SW 1271 (cell line): ENCODE measurements at regions not wholly inside any gene's neighbourhood (a gene's known extent, or its start where the extent isn't known, plus 50 kb on each side); places are given as distances from the start of the nearest gene placed in this dataset.
"Not testable (repeated sequence)": the region's sequence is repeated elsewhere in the genome, so short reads cannot be mapped to it uniquely, and the experiment has no call there.

Experiments used
- DNase-seq, 2 experiments: peaks; one replicate each; lab custom pipeline; 2025; lab: John Stamatoyannopoulos, UW

DNA sequence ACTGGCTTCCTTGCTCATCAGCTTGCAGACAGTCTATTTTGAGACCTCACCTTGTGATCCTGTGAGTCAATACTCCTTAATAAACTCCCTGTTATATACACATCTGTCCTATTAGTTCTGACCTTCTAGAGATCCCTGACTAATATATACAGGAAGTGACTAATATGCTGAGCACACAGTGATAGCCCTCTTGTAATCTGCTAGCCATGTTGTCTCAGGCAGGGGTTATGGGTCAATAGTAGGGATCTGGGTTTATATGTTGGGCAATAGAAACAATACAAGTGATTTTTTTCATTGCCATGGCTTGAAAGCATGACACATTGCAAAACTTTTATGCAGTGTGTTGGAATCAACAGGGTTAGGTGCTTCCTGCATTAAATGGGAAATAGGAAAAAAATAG is 562.2 kb downstream of the GALC start:
- no peak for DNase-seq

DNA sequence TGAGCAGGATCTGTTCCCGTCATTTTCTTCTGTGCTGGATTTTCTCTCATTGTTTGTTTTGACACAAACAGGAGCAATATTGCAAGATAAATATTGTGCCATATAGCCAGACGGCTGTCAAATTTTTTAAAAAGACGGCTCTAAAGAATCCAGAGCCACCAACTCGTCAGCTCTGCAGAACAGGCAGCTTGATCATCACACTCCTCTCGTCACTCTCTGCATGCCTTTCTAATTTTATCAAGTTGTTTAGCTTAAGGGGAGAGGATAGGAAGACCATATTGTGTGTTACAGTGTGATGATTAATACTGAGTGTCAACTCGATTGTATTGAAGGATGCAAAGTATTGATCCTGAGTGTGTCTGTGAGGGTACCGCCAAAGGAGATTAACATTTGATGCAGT is 562.8 kb downstream of the GALC start:
- no peak for DNase-seq

DNA sequence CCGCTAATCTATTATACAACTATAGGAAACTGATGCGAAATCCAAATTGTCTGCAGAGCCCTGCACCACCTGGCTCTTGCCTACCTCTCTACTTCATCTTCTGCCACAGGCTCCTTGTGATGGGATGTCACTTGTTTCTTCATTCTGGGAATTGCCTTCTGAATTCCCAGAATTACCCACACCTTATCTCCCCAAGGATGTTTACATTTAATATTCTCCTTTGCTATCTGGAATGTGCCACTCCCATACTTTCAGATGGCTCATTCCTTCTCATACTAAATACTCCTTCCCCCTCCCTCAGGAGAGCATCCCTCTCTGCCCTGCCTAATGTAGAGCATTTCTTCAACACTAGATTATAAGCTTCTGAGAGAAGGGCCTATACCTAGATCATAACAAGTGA is 573.1 kb downstream of the GALC start:
- no peak for DNase-seq

DNA sequence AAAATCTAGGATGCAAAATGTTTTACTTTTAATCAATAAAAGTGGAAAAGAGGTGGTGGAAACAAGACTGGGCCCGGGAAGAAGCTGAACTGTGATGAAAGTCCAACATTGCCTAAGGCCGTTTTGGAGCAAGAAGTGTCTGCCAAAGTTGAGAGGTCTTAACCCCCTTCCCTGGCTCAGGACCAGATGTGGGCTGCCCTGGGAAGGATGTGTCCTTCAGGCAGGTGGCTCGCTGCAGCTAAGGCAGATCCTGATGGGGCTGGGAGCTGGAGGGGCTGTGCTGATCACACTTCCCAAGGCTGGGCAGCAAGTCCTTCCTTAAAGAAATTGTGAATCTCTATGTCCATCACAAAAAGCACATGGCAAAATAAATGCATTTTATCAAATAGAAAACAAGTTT is 581.6 kb downstream of the GALC start:
- DNase-seq, result no peak

DNA sequence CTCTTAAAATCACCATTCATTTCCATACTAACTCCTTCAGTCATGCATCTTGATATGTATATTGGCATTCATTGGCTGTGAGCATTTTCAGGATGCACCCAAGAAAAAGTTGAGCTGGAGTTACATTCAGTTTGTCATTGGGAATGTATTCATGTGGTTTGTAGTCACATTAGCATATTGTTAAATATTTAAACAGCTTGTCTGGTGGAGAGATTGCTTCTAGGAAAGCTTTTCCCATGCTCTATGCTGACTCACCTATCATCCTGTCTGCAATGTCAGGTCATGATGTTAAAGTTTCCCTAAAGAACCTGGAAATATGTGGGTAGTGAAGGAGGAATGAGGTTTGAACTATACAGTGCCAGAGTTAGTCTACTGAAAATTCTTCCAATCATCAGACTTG is 583.6 kb downstream of the GALC start:
- DNase-seq, result no peak

DNA sequence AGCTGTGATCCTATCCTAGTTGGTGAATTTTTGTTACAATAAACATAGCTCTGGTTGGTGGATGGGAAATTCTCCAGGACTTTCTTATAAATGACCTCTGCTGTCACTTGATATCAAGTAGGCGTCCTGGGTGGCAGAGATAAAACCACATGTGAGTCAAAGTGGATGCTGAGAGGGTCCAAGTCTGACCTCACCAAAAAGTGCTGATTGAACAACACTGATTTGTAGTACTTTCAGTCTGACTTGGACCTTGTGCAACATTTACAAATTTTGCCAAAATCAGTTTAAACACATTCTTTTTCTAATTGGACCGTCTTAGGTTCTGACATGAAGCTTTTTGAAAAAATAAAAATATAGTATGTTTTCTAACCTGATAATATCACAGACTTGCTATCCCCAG is 585.6 kb downstream of the GALC start:
- DNase-seq, result no peak

DNA sequence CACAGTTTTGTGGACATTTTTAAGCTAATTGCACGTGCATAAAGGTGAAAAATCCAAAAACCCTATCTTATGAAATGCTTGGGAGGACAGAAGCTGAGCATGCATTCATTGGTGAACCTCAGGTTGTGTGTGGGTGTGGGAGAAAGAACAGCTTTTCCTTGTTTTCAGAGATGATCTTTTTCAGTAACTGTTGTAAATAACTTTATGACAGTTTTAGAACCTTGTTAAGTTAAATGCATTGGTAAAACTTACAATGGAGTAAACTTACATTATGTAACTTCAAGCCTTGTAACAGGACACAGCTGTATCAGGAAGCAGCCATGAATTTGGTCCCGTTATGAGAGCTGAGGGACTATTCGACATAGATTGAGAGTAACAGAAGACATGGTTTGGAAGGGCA is 587.4 kb downstream of the GALC start:
- DNase-seq, result no peak

DNA sequence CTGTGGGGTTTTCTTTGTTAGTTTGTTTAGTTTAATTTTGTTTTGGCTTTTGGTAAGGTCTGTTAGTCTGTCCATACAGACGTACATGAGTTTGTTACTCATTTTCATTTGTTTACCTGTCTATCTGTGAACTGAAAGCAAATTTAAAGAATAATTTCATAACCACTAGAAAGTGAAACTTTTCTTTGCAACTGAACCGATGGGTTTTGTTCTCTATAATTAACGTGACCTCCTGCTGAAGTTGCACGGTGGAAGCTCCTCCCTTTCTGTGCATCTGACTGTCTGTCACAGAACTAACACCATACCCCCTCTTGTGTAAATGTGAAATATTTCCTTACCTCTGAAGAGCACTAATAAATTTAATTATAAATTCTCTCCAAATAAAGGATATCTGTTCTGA is 595.5 kb downstream of the GALC start:
- no peak for DNase-seq

DNA sequence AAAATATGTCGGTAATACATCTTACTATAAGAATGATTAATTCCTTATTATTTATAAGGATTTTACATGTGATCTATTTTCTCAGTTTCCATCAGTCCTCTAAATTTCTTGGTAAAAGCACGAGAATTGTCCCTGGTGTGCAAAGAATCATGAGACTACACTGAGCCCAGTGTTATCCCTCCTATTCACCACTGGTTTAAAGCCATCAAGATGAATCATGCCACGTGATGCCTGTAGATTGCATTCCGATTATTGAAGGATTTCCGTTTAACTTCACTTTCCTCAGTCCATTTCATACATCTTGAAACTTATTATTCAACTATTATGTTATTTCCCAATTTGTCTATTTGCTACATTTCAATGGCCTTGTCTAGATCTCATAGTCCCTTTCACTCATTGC is 601.9 kb downstream of the GALC start:
- no peak for DNase-seq

DNA sequence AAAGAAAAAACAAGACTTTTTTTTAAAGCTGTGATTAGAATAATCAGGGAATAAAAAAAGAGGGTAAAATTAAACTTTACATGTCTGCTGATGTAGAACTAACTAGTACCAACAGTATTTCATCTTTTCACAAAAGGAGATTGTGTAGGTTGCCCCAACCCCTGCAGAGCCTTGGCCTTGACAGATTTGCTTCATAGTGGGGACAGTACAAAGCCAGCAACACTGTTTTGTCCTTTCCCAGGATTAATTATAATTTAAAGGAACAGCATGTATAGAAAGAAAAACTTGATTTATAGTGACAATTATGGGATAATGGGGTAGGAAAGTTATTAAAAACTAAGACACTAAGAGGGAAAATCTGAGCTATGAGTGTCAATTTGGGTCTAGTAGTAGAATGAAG is 604.0 kb downstream of the GALC start:
- DNase-seq, result no peak

DNA sequence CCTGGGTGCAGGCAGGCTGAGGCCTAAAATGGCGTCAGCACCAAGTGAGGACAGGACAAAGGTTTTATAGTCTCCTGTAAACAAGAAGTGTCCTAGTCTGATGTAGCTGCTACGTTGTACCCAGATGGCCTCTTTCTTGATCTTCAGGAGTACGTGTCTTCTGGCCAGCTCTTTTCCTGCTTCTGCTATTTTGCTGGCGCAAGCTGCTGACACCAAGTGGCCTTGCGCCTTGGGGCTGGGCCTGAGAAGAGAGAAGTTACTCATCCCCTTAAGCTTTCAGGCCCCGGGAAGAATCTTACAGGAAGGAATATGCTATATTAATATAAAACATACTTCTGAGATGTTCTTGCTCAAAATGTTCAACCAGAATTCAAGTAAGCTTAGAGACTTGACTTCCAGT is 605.2 kb downstream of the GALC start:
- DNase-seq, result no peak

DNA sequence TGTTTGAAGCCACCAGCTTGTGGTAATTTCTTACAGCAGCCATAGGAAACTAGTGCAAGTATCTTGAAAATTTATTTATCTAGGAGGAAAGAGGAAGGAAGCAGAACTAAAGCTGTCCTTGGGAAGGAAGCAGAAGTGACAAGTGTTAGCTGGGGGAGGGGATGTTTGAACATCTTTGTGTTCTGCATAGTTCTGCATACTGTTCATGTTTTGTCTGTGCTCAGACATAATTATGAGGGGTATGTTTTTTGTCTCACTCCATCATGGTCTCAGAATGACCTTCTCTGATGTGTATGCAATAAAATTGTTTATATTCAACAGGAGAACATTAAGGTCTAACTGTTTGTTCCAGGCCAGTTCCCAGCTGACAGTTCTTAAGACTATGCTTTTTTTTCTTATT is 606.5 kb downstream of the GALC start:
- DNase-seq, result no peak

DNA sequence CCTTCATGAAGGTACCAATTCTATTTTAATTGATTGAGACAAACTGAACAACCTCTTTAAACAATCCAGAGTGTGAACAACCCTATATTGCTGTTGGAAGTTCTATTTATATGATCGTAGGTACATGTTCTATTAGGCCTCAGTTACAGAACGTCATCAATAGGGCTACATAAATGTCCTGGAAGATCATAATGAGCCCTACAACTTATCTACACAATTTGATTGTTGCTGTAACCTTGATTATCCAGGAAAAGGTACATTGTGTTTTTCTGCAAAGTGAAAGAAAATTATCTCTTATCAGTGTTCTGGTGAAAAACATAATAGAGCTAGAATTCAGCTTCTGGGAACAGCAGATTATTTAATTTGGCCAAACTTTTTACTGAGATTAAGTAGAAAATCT is 612.9 kb downstream of the GALC start:
- no peak for DNase-seq

DNA sequence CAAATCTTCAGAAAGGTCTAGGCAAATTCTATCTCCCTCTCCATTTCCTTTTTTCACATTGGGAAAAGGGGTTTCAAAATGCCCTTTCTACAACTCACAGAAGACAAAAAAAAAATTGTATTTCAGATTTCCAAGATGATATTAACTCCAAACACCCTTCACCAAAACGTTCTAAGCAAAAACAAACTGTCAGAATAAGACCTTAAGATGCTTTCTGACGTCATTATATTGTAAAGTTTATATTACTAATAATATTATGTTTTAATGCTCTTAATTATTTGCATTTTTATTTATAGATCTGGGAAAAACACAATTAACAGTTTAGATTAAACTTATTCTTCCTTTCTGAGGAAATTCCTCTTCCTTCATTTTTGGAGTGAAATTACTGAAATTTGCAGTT is 624.2 kb downstream of the GALC start:
- DNase-seq, result no peak

DNA sequence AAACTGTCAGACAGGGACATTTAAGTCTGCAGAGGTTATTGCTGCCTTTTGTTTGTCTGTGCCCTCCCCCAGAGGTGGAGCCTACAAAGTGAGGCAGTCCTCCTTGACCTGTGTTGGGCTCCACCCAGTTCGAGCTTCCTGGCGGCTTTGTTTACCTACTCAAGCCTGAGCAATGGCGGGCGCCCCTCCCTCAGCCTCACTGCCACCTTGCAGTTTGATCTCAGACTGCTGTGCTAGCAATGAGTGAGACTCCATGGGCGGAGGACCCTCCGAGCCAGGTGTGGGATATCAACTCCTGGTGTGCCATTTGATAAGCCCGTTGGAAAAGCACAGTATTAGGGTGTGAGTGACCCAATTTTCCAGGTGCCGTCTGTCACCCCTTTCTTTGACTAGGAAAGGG is 632.7 kb downstream of the GALC start:
- not testable (repeated sequence) for DNase-seq

DNA sequence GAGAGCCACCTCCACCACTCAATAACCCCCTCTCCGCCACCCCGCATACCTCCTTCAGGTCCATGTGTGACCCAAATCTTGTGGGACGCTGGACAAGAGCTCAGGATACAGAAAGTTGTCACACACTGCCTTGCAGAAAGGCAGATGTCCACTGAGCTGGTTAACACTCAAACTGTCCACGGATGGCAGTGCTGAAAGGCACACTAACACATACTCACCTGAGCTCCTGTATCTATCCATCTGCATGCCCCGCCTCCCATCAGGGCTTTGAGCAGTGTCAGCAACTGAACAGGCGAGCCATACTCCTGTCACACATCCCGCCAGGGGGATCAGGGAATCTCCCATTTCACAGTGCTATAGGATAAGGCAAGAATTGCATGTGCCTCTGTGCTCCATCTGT is 642.0 kb downstream of the GALC start:
- no peak for DNase-seq

DNA sequence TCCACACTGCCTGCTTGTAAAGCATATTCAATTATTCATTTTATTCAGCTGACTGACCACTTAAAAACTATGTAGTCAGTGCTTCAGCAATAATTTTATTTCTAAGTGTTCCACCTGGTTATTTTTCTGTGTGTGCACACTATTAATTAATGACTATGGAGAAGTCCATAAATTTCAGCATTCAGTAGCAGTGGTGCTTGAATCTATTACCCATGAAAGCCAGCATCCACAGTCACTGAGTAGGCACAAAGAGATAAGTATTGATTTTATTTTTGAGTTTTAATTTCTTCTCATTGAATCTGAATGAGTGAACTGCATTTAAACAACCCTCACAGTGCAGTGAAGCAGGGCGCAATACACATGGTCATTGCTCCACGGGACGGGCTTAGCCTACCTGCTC is 643.1 kb downstream of the GALC start:
- DNase-seq, result no peak

DNA sequence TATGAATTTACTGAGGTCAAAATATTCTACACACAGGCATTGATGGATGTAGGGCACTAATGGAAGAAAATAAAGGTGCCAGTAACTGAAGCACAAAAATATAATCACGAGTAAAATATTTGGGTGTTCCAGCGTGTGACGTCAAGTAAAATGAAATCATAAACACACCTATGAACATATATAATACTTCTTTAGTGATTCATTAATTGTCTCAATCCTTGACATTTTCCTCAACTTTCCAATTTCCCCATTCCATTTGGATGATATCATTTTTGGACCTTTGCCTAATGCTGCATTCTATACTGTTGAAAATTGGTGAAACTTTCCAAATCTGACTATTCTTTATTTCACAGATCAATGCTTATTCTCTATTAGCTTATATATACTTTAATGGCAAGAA is 649.3 kb downstream of the GALC start:
- DNase-seq, result no peak

DNA sequence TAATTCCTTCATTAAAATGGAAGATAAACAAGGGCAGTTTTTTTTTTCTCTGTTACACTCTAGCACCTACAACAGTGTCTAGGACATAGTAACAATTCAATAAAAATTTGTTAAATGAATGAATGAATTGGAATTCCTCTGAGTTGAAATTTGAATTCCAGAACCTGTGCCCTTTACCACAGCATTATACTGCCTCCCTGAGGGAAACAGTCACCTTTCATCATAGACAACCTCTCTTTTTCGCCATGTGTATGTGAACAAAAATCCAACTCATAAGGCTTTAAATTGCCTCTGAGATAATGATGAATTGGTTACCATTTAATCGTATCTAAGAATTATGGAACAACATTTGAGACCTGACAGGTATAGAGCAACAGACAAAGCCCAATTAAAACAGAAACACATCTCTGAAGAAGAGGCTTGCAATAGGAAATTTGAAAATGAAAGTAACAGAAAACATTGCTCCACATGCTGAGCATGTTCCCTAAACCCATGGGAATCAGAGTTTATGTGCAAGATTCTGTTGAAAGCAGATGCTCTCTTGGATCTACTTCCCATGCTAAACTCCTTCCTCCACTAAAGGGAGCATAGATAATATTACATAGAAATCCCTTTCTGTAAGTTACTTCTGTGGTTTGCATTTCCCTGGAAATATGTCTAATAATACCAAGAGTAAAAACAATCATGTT is 657.8 kb downstream of the GALC start:
- no peak for DNase-seq

DNA sequence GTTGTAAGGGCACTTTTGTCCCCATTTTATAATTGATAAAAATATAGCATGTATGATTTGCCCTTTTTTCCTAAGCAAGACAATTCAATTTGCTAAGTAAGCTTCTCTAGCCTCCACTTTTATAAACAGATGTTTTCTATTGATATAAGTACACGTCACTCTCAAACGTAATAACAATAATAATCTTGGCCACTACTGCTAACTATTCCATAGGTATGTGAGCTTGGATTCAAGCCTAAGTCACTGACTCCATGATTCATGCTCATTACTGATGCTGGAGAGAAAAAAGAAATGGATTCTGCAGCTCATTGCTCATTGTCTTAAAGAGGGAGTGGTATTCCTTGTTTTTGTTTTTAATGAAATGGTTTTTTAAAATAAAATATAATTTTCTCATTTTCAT is 661.0 kb downstream of the GALC start:
- no peak for DNase-seq

DNA sequence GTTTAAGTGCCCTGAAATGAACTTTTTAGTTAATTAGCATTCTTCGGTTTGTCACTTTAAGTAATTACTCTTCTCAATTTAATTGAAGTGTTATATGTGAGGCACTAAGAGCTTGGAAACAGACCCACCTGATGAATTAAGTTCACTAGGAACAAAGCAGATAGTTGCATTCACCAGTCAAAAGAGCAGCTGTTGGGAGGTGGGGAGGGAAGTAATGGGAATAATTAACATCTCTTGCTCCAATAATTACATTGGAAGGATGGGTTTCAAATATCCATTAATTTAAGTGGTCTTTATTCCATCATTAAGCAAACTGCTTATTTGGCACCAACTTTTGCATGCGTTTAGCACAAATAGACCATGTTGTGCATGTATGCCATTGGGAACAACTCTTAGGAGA is 667.2 kb downstream of the GALC start:
- DNase-seq, result no peak

DNA sequence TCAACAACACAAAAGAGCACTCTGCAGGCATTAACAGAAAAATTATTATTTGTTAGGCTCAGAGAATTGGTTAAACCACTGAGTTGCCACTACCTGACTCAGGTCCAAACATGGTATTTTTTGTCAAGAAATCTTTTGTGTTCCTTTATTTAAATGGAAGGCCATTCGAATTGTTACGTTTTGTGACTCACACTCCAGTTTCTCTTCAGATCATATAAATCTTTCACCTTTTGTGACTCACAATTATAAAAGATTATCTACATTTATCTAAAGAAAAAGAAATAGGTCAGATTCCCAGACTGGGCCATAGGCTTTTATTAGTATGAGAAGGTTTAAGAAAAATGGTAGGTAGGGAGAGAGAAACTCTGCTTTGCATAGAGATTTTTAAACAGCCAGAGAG is 669.8 kb downstream of the GALC start:
- no peak for DNase-seq

DNA sequence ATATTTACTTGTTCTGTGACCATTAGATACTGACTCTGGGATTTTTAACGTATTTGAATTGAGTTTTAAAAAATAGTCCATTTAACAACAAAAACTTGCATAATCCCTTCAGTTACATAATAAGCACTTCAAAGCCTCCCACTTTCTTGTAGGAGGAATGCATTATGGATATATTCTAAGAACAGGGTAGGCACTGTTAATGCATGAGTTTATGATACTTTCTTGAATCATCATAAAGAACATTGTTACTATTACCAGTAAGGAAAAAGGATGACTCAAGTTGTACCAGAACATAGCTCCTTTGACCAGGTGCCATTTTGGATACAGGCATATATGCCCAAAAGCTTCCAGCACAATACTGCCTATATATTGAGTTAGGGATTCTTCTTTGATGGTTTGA is 671.4 kb downstream of the GALC start:
- DNase-seq, result no peak

DNA sequence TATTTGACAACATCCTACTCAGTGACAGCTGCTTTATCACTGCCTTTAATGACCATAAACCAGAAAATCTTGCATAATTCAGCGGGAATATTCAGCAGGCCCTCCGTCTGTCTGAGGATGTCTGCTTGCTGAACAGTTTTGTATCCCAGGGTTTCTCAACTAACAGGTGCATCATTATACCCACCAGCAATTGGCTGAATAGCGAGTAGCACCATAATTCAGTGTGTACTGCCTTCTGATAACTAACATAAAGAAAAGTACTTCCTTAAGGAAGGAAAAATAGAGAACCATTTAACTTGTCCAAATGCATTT is 680.1 kb downstream of the GALC start:
- no peak for DNase-seq
